Esophagus muscularis mucosa (tissue), 4 donors: ENCODE measurements at regions not wholly inside any gene's neighbourhood (a gene's known extent, or its start where the extent isn't known, plus 50 kb on each side); places are given as distances from the start of the nearest gene placed in this dataset.

ENCODE experiments used
- DNase-seq: peaks from one replicate; pipeline ENCODE4 v3.0.0-alpha.2; 2017; ENCODE audit errors: extremely low spot score
- H3K27ac ChIP-seq, 4 donors: fragments of 200-600 bp; sonication (generic); replicated peaks in 1 of 4; 1 replicate in 3 of 4; 2 replicates in 1 of 4; pipeline ENCODE4 v1.5.1; 2016 to 2019; ENCODE audit warnings: mild to moderate bottlenecking in 1 of 4
- H3K27me3 ChIP-seq, 4 donors: fragments of 200-600 bp; sonication (generic); one replicate each; pipeline versions ENCODE4 v1.5.1 to v1.6.0; 2016 to 2019
- H3K36me3 ChIP-seq, 4 donors: fragments of 200-600 bp; sonication (generic); one replicate each; pipeline ENCODE4 v1.5.1; 2016 to 2019
- H3K4me1 ChIP-seq, 4 donors: fragments of 200-600 bp; sonication (generic); one replicate each; pipeline ENCODE4 v1.5.1; 2016 to 2019
- H3K4me3 ChIP-seq, 4 donors: fragments of 200-600 bp; sonication (generic); 1 replicate in 2 of 4; 2 replicates in 2 of 4; pipeline ENCODE4 v1.5.1; 2016 to 2019; ENCODE audit warnings: mild to moderate bottlenecking in 4 of 4, moderate library complexity in 1 of 4
- H3K9me3 ChIP-seq, 4 donors: fragments of 200-600 bp; sonication (generic); 1 replicate in 3 of 4; 2 replicates in 1 of 4; pipeline ENCODE4 v1.5.1; 2016 to 2019
- CTCF ChIP-seq, 3 experiments: fragments of 200-600 bp in 2 of 3; fragments of 450-650 bp in 1 of 3; sonication (generic) in 2 of 3; IDR thresholded peaks; one replicate each; pipeline ENCODE4 v1.5.1; 2017 to 2019; ENCODE audit warnings: antibody characterized with exemption in 3 of 3, mild to moderate bottlenecking in 2 of 3, moderate library complexity in 1 of 3
- EP300 ChIP-seq: sonication (generic); formaldehyde crosslinking; IDR thresholded peaks from one replicate; pipeline ENCODE4 v1.6.1; 2017; ENCODE audit warnings: antibody characterized with exemption
- POLR2A ChIP-seq: fragments of 450-650 bp; IDR thresholded peaks from one replicate; pipeline ENCODE4 v1.6.1; 2017; ENCODE audit warnings: antibody characterized with exemption, moderate library complexity, mild to moderate bottlenecking, low read depth
- POLR2AphosphoS5 ChIP-seq, 2 donors: sonication (generic); formaldehyde crosslinking; IDR thresholded peaks; one replicate each; pipeline ENCODE4 v1.6.1; 2017; ENCODE audit warnings: antibody characterized with exemption in 2 of 2
- WGBS: methylation state at CpG from one replicate; pipeline ENCODE4 v1.1.5; 2018; 5-methylcytosine and 5-hydroxymethylcytosine counted together
- intact Hi-C: fragments of 100-400 bp; cut with DNase I; formaldehyde crosslinking; loops from one replicate; pipeline ENCODE4 v1.15.1; 2023

- H3K4me1 ChIP-seq = no peaks in the 10 kb centered on the region
- WGBS = 81% methylated on average over 3 of the region's 4 CpGs
- no peaks in the 10 kb centered on the region for H3K36me3 ChIP-seq
- peak; percentile 87 for DNase-seq
- TF ChIP-seq POLR2AphosphoS5 (IDR thresholded peaks at IDR 0.05) (no peak), POLR2A (no peak), EP300 (no peak), CTCF (IDR thresholded peaks at IDR 0.05) (no peak)
- H3K27ac ChIP-seq = no peak overlapping the region
- intact Hi-C loops = no loop called here
- H3K9me3 ChIP-seq = no peaks in the 10 kb centered on the region
- no peaks in the 10 kb centered on the region for H3K27me3 ChIP-seq
- no peak overlapping the region for H3K4me3 ChIP-seq
Observed at GRCh38 chr2:126748188-126748760, 92.3 kb downstream of the GYPC start.

GRCh38 chr2:126748929-126749518, 93.1 kb downstream of the GYPC start:
- H3K27me3 ChIP-seq = no peaks in the 10 kb centered on the region
- TF ChIP-seq CTCF (IDR thresholded peaks at IDR 0.05) = no peak
- no peak for TF ChIP-seq POLR2A
- no peak for TF ChIP-seq POLR2AphosphoS5 (IDR thresholded peaks at IDR 0.05)
- no peak for TF ChIP-seq EP300
- no peak overlapping the region for H3K4me3 ChIP-seq
- intact Hi-C loops = no loop called here
- WGBS = 90% methylated on average over 8 of the region's 9 CpGs
- H3K27ac ChIP-seq = no peak overlapping the region
- H3K9me3 ChIP-seq = no peaks in the 10 kb centered on the region
- H3K4me1 ChIP-seq = no peaks in the 10 kb centered on the region
- H3K36me3 ChIP-seq = no peaks in the 10 kb centered on the region
- peak; percentile 77 for DNase-seq

- no peaks in the 10 kb centered on the region for H3K9me3 ChIP-seq
- WGBS = 50% methylated on average over 1 of the region's 1 CpG
- no peaks in the 10 kb centered on the region for H3K36me3 ChIP-seq
- intact Hi-C loops = no loop called here
- TF ChIP-seq CTCF (IDR thresholded peaks at IDR 0.05) (peak in 1 of 3 experiments; percentile 12), POLR2AphosphoS5 (IDR thresholded peaks at IDR 0.05) (no peak), POLR2A (no peak)
- no peaks in the 10 kb centered on the region for H3K27me3 ChIP-seq
- no peaks in the 10 kb centered on the region for H3K4me1 ChIP-seq
- no peak overlapping the region for H3K4me3 ChIP-seq
- no peak overlapping the region for H3K27ac ChIP-seq
- peak; percentile 77 for DNase-seq
Observed at GRCh38 chr2:126749537-126749936, 93.6 kb downstream of the GYPC start.

- no peak overlapping the region for H3K4me3 ChIP-seq
- intact Hi-C loops = no loop called here
- H3K9me3 ChIP-seq = no peaks in the 10 kb centered on the region
- TF ChIP-seq CTCF (IDR thresholded peaks at IDR 0.05) (no peak), POLR2A (no peak), EP300 (no peak), POLR2AphosphoS5 (IDR thresholded peaks at IDR 0.05) (no peak)
- no peaks in the 10 kb centered on the region for H3K4me1 ChIP-seq
- no peaks in the 10 kb centered on the region for H3K36me3 ChIP-seq
- no peak overlapping the region for H3K27ac ChIP-seq
- WGBS = 89% methylated on average over 4 of the region's 4 CpGs
- H3K27me3 ChIP-seq = no peaks in the 10 kb centered on the region
- no peak for DNase-seq
Observed at GRCh38 chr2:126750506-126750905, 94.5 kb downstream of the GYPC start.

- H3K4me1 ChIP-seq = no peaks in the 10 kb centered on the region
- no peak overlapping the region for H3K4me3 ChIP-seq
- intact Hi-C loops = no loop called here
- H3K36me3 ChIP-seq = no peaks in the 10 kb centered on the region
- no peak overlapping the region for H3K27ac ChIP-seq
- DNase-seq = peak; percentile 75
- peaks cover 0 to 3% (median 0%) of the 10 kb centered on the region in 4 donors for H3K9me3 ChIP-seq
- WGBS = 87% methylated on average over 4 of the region's 4 CpGs
- no peaks in the 10 kb centered on the region for H3K27me3 ChIP-seq
- TF ChIP-seq CTCF (IDR thresholded peaks at IDR 0.05) (no peak), EP300 (no peak), POLR2A (no peak), POLR2AphosphoS5 (IDR thresholded peaks at IDR 0.05) (no peak)
Observed at GRCh38 chr2:126751477-126751876, 95.5 kb downstream of the GYPC start.
